Fibroblast of villous mesenchyme (primary cell): ENCODE measurements at regions not wholly inside any gene's neighbourhood (a gene's known extent, or its start where the extent isn't known, plus 50 kb on each side); places are given as distances from the start of the nearest gene placed in this dataset.

ENCODE experiments used
- DNase-seq: peaks from one replicate; pipeline ENCODE4 v3.0.0-alpha.2; 2010; ENCODE audit warnings: low read depth
- H3K4me3 ChIP-seq: 2 replicates; pipeline ENCODE4 v1.5.1; 2011; ENCODE audit warnings: low read depth, mild to moderate bottlenecking, low read length
- CTCF ChIP-seq: IDR thresholded peaks from 2 replicates; pipeline ENCODE4 v1.5.1; 2012; ENCODE audit warnings: low read depth, mild to moderate bottlenecking, low read length; ENCODE audit not compliant: insufficient read depth

- DNase-seq: no peak
- H3K4me3 ChIP-seq: no peak overlapping the region
- TF ChIP-seq CTCF: no peak
Observed at GRCh38 chr15:93519599-93519998, 430.6 kb upstream of the RGMA start.

DNA sequence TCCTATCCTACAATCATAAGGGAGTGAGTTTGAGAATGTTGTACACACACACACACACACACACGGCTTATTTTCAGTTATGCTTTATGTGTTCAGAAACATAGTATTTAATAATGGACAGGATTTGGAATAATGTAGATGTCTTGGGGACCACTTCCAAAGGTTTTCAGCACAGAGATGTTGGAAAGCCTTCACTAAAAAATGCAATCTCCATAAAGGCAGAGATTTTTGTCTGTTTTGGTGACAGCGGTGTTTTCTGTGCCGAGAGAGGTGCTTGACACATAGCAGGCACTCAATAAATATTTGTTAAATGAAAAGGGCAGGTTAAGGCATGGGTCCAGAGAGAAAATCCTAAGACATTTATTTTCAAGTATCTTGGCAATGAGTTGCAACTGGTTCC is 428.2 kb upstream of the RGMA start:
- DNase-seq: no peak
- H3K4me3 ChIP-seq: no peak overlapping the region
- no peak for TF ChIP-seq CTCF

DNA sequence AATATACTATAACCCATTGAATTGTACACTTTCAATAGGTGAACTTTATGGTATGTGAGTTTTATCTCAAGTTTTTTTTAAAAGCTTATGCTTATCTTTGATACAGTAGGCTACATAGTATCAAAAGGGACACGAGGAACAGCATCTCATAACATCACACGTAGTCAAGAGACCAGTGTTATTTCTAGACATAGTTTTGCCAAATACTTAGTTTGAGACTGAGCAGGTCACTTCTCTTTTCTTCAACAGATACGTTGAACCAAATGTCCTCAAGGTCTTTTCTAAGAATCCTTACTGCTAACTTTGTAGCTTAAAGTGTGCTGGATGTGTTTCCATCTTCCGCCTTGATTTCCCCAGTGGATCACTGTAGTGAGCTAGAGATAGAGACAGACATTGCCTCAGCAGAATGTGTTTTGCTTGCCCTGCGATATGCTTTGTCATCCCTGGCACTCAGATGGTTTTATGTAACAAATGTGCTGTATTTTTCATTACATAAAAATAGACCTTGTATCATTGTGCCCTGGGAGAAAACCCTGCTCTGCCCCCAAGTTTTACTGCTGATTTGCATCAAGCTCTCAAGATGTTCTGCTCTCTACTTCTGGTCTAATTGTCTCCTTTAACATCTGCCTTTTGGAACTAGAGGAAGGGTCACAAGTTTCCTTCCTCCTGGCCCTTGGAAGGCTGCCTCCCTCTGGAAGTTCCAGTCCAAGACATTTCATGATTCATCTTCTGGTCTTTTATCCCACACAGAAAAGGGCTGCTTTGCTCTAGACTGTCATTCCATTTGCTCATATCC is 426.4 kb upstream of the RGMA start:
- H3K4me3 ChIP-seq: no peak overlapping the region
- DNase-seq: no peak
- TF ChIP-seq CTCF: no peak

DNA sequence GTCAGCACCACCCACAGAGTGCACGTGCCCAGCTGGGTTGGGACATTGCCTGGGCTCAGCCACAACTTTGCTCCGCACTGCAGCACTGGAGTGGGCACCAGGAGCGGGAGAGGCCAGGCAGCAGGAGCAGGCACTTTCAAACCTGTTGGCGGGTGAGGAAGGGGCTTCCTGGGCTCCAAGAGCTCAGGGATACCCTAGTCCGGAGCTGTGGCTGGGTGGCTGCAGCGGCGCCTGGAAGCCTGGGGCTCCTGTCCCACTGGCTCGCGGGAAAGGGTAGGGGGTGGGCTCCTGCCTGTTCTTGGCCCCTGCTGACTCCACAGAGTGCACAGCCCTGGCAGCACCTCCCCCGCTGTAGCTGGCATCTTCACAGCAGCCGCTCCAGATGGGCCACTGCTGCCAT is 417.6 kb upstream of the RGMA start:
- no peak for TF ChIP-seq CTCF
- no peak for DNase-seq
- H3K4me3 ChIP-seq: no peak overlapping the region

GRCh38 chr15:93505506-93505905 is 416.5 kb upstream of the RGMA start:
- TF ChIP-seq CTCF: no peak
- no peak for DNase-seq
- H3K4me3 ChIP-seq: no peak overlapping the region

GRCh38 chr15:93501946-93502345 is 412.9 kb upstream of the RGMA start:
- DNase-seq: no peak
- TF ChIP-seq CTCF: no peak
- no peak overlapping the region for H3K4me3 ChIP-seq

GRCh38 chr15:93500155-93500554 is 411.1 kb upstream of the RGMA start:
- H3K4me3 ChIP-seq: no peak overlapping the region
- DNase-seq: no peak
- TF ChIP-seq CTCF: no peak
